Gastrocnemius medialis (tissue), 4 donors: ENCODE measurements at regions not wholly inside any gene's neighbourhood (a gene's known extent, or its start where the extent isn't known, plus 50 kb on each side); places are given as distances from the start of the nearest gene placed in this dataset.

ENCODE experiments used
- POLR2A ChIP-seq, 2 donors: fragments of 450-650 bp; IDR thresholded peaks; one replicate each; pipeline ENCODE4 v1.6.1; 2017; ENCODE audit warnings: antibody characterized with exemption in 2 of 2, mild to moderate bottlenecking in 2 of 2, moderate library complexity in 2 of 2
- TF ChIP-seq, protein P1 (sequence below), 5 experiments: fragments of 450-650 bp in 3 of 5; fragments of 200-600 bp in 2 of 5; sonication (generic) in 2 of 5; IDR thresholded peaks in 4 of 5; conservative IDR thresholded peaks in 1 of 5; 1 replicate in 4 of 5; 2 replicates in 1 of 5; pipeline ENCODE4 v1.5.1; 2016 to 2019; ENCODE audit warnings: antibody characterized with exemption in 5 of 5, mild to moderate bottlenecking in 3 of 5, moderate library complexity in 3 of 5

DNA sequence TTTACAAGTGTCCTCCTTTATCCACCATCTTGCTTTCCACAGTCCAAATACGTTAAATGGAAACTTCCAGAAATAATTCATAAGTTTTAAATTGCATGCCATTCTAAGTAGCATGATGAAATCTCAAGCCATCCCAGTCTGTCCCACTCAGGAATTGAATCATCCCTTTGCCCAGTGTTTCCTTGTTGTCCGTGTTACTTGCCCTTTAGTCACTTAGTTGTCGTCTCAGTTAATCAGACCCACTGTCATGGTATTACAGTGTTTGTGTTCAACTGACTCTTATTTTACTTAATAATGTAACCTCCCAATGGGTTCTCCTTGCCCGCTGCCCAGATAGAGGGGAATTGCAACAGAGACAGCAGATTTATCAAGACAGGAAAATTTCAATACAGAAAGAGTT lies 77.6 kb upstream of the NDN start:
- TF ChIP-seq, protein P1, sequence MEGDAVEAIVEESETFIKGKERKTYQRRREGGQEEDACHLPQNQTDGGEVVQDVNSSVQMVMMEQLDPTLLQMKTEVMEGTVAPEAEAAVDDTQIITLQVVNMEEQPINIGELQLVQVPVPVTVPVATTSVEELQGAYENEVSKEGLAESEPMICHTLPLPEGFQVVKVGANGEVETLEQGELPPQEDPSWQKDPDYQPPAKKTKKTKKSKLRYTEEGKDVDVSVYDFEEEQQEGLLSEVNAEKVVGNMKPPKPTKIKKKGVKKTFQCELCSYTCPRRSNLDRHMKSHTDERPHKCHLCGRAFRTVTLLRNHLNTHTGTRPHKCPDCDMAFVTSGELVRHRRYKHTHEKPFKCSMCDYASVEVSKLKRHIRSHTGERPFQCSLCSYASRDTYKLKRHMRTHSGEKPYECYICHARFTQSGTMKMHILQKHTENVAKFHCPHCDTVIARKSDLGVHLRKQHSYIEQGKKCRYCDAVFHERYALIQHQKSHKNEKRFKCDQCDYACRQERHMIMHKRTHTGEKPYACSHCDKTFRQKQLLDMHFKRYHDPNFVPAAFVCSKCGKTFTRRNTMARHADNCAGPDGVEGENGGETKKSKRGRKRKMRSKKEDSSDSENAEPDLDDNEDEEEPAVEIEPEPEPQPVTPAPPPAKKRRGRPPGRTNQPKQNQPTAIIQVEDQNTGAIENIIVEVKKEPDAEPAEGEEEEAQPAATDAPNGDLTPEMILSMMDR (IDR thresholded peaks at IDR 0.05 in 4 of 5, conservative IDR thresholded peaks at IDR 0.05 in 1 of 5): no peak
- no peak for TF ChIP-seq POLR2A (IDR thresholded peaks at IDR 0.05)
